GM12878 (cell line): ENCODE measurements at regions not wholly inside any gene's neighbourhood (a gene's known extent, or its start where the extent isn't known, plus 50 kb on each side); places are given as distances from the start of the nearest gene placed in this dataset.

Experiments used
- ATAC-seq: fragments of 200-7000 bp; cut with Tn5 transposase; 3 replicates; pipeline ENCODE4 v1.9.1; 2020; ENCODE audit warnings: mild to moderate bottlenecking, moderate library complexity
- BruUV-seq: library from RNA; stranded (reverse); fragments of 400-500 nt; replicated peaks from 2 replicates; lab custom pipeline; 2021; lab: Mats Ljungman, UMichigan
- CTCF ChIA-PET: fragments of 300-600 bp; sonication (Branson Sonifier 250); formaldehyde crosslinking; extraction: SDS; loops from one replicate; lab custom pipeline; 2021; ENCODE audit warnings: inconsistent platforms; lab: Yijun Ruan, JAX
- POLR2A ChIA-PET: fragments of 350-600 bp; formaldehyde crosslinking; extraction: SDS; loops from one replicate; lab custom pipeline; 2021; ENCODE audit warnings: inconsistent platforms; lab: Charles Lee
- RAD21 ChIA-PET: fragments of 300-600 bp; sonication (Branson Sonifier 250); formaldehyde crosslinking; loops from one replicate; lab custom pipeline; 2023; ENCODE audit warnings: antibody characterized with exemption; ENCODE audit not compliant: unreplicated experiment; lab: Charles Lee
- SMC1A ChIA-PET: fragments of 300-600 bp; sonication (Branson Sonifier 250); formaldehyde crosslinking; loops from one replicate; lab custom pipeline; 2023; ENCODE audit not compliant: unreplicated experiment, uncharacterized antibody; lab: Charles Lee
- DNase-seq: peaks from one replicate; pipeline ENCODE4 v3.0.0-alpha.2; 2011; ENCODE audit warnings: low read depth, low spot score
- FAIRE-seq: peaks from 3 replicates; lab custom pipeline; 2011; peaks lifted over from hg19 to GRCh38; lab: Jason Lieb, UNC
- H2AFZ ChIP-seq: 2 replicates; pipeline ENCODE4 v1.6.0; 2011; ENCODE audit warnings: low read depth, low read length, control low read depth; ENCODE audit not compliant: control insufficient read depth
- H3K27ac ChIP-seq: 2 replicates; pipeline ENCODE4 v1.5.1; 2011; ENCODE audit warnings: control low read depth; ENCODE audit not compliant: control insufficient read depth, insufficient read depth
- H3K27me3 ChIP-seq, 2 experiments: replicated peaks in 1 of 2; 2 replicates each; pipeline versions ENCODE4 v1.6.0 to v1.6.1; 2011; ENCODE audit warnings: low read length in 1 of 2; ENCODE audit not compliant: control insufficient read depth in 2 of 2, insufficient read depth in 2 of 2
- H3K36me3 ChIP-seq, 2 experiments: 2 replicates each; pipeline ENCODE4 v1.5.1; 2011; ENCODE audit warnings: low read length in 1 of 2; ENCODE audit not compliant: control insufficient read depth in 2 of 2, insufficient read depth in 2 of 2
- H3K4me1 ChIP-seq: 2 replicates; pipeline ENCODE4 v1.6.1; 2011; ENCODE audit warnings: mild to moderate bottlenecking, low read length, moderate library complexity, mixed read lengths; ENCODE audit not compliant: control insufficient read depth, insufficient read depth
- H3K4me2 ChIP-seq: 2 replicates; pipeline ENCODE4 v1.6.0; 2011; ENCODE audit warnings: control low read depth; ENCODE audit not compliant: control insufficient read depth, insufficient read depth
- H3K4me3 ChIP-seq: fragments of 200-600 bp; sonication (generic); 2 replicates; pipeline ENCODE4 v1.5.1; 2016
- H3K79me2 ChIP-seq: 2 replicates; pipeline ENCODE4 v1.6.0; 2011; ENCODE audit warnings: low read length; ENCODE audit not compliant: control insufficient read depth, insufficient read depth
- H3K9ac ChIP-seq: 2 replicates; pipeline ENCODE4 v1.8.0; 2011; ENCODE audit warnings: low read length, control low read depth, mixed read lengths; ENCODE audit not compliant: control insufficient read depth, insufficient read depth
- H3K9me3 ChIP-seq: replicated peaks from 3 replicates; pipeline ENCODE4 v1.5.1; 2011; ENCODE audit warnings: mild to moderate bottlenecking, low read length; ENCODE audit not compliant: control insufficient read depth, insufficient read depth
- H4K20me1 ChIP-seq: 2 replicates; pipeline ENCODE4 v1.6.0; 2011; ENCODE audit not compliant: control insufficient read depth, insufficient read depth
- EP300 ChIP-seq, 2 experiments: fragments of 150-350 bp in 1 of 2; IDR thresholded peaks; 2 replicates each; pipeline ENCODE4 v1.6.1; 2011 to 2012; ENCODE audit warnings: low read depth in 2 of 2, low read length in 2 of 2, borderline replicate concordance in 1 of 2, improper control_type of control experiment in 1 of 2, inconsistent platforms in 1 of 2; ENCODE audit not compliant: control insufficient read depth in 1 of 2
- JUND ChIP-seq: IDR thresholded peaks from 2 replicates; pipeline ENCODE4 v1.6.1; 2012; ENCODE audit warnings: low read depth, mild to moderate bottlenecking, low read length, improper control_type of control experiment, moderate library complexity
- NFIC ChIP-seq: IDR thresholded peaks from 2 replicates; pipeline ENCODE4 v1.6.1; 2012; ENCODE audit warnings: low read depth, mild to moderate bottlenecking, inconsistent platforms, low read length, moderate library complexity
- PRDM15 ChIP-seq: fragments of 450-650 bp; formaldehyde crosslinking; IDR thresholded peaks from 2 replicates; pipeline ENCODE4 v1.4.0; 2020; ENCODE audit warnings: mild to moderate bottlenecking, moderate library complexity
- REST ChIP-seq: IDR thresholded peaks from 2 replicates; pipeline ENCODE4 v1.6.1; 2012; ENCODE audit warnings: mild to moderate bottlenecking, low read depth, low read length
- SMAD1 ChIP-seq: fragments of 450-650 bp; IDR thresholded peaks from 2 replicates; pipeline ENCODE4 v1.6.1; 2018; ENCODE audit warnings: mild to moderate bottlenecking, low read depth; ENCODE audit not compliant: partially characterized antibody
- SMARCA5 ChIP-seq: fragments of 450-650 bp; IDR thresholded peaks from 2 replicates; pipeline ENCODE4 v1.6.1; 2017; ENCODE audit warnings: mild to moderate bottlenecking
- ZNF207 ChIP-seq: fragments of 450-650 bp; IDR thresholded peaks from 2 replicates; pipeline ENCODE4 v1.6.1; 2014; ENCODE audit warnings: antibody characterized with exemption, mild to moderate bottlenecking, borderline replicate concordance
- WGBS: methylation state at CpG from one replicate; pipeline ENCODE4 v1.1.6; 2016; ENCODE audit warnings: low lambda C conversion rate; ENCODE audit not compliant: insufficient replicate concordance, insufficient coverage; ENCODE audit errors: missing lambda C conversion rate; 5-methylcytosine and 5-hydroxymethylcytosine counted together
- in situ Hi-C: fragments of 300-500 bp; cut with MboI; formaldehyde crosslinking; loops from 9 replicates; pipeline ENCODE4 v1.14.3; 2018; ENCODE audit warnings: mixed read lengths
- intact Hi-C: fragments of 100-400 bp; cut with micrococcal nuclease; formaldehyde crosslinking; loops from one replicate; pipeline ENCODE4 v1.14.2; 2022; ENCODE audit not compliant: unreplicated experiment
- TF ChIP-seq, protein P1 (sequence below): IDR thresholded peaks from 2 replicates; pipeline ENCODE4 v1.6.1; 2011; ENCODE audit warnings: borderline replicate concordance, low read depth, mild to moderate bottlenecking, moderate library complexity, low read length; ENCODE audit not compliant: insufficient read depth, poor library complexity, severe bottlenecking
- TF ChIP-seq, protein P2 (sequence below): fragments of 450-650 bp; IDR thresholded peaks from 2 replicates; pipeline ENCODE4 v1.6.1; 2017; ENCODE audit warnings: antibody characterized with exemption, mild to moderate bottlenecking, moderate library complexity

GRCh38 chr2:66301767-66302140 lies 133.2 kb upstream of the MEIS1 start:
- intact Hi-C loops, result no loop called here
- POLR2A ChIA-PET, result interaction anchor here (0.5 kb wide), 1 partner anchor 295 kb away, joined by 3 read pairs; no protein-coding TSS in a partner anchor
- H3K4me2 ChIP-seq, result no peak overlapping the region
- RAD21 ChIA-PET, result no interaction called here
- no peak overlapping the region for H3K27ac ChIP-seq
- H3K9ac ChIP-seq, result no peak overlapping the region
- no peak overlapping the region for H2AFZ ChIP-seq
- DNase-seq, result no peak
- no TSS peak for BruUV-seq
- ATAC-seq, result no peak
- H3K4me1 ChIP-seq, result no peaks in the 10 kb centered on the region
- WGBS, result 47% methylated on average over 9 of the region's 9 CpGs
- H3K27me3 ChIP-seq, result no peaks in the 10 kb centered on the region; a peak in 1 of 4 replicates
- CTCF ChIA-PET, result no interaction called here
- H3K9me3 ChIP-seq, result no peaks in the 10 kb centered on the region
- no peak overlapping the region for H3K4me3 ChIP-seq
- SMC1A ChIA-PET, result no interaction called here
- no peaks in the 10 kb centered on the region for H3K79me2 ChIP-seq
- in situ Hi-C loops, result no loop called here
- no peaks in the 10 kb centered on the region for H4K20me1 ChIP-seq
- H3K36me3 ChIP-seq, result no peaks in the 10 kb centered on the region
- FAIRE-seq, result no peak
- no peak for TF ChIP-seq PRDM15 (CRISPR knock-in tag)
- TF ChIP-seq, protein P1, sequence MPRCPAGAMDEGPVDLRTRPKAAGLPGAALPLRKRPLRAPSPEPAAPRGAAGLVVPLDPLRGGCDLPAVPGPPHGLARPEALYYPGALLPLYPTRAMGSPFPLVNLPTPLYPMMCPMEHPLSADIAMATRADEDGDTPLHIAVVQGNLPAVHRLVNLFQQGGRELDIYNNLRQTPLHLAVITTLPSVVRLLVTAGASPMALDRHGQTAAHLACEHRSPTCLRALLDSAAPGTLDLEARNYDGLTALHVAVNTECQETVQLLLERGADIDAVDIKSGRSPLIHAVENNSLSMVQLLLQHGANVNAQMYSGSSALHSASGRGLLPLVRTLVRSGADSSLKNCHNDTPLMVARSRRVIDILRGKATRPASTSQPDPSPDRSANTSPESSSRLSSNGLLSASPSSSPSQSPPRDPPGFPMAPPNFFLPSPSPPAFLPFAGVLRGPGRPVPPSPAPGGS, result no peak
- TF ChIP-seq SMARCA5, result no peak
- TF ChIP-seq NFIC, result no peak
- no peak for TF ChIP-seq EP300 (IDR thresholded peaks at IDR 0.05; ENCODE audit: borderline replicate concordance in 1 of 2, control insufficient read depth in 1 of 2, low read depth in 2 of 2, low read length in 2 of 2)
- TF ChIP-seq, protein P2, sequence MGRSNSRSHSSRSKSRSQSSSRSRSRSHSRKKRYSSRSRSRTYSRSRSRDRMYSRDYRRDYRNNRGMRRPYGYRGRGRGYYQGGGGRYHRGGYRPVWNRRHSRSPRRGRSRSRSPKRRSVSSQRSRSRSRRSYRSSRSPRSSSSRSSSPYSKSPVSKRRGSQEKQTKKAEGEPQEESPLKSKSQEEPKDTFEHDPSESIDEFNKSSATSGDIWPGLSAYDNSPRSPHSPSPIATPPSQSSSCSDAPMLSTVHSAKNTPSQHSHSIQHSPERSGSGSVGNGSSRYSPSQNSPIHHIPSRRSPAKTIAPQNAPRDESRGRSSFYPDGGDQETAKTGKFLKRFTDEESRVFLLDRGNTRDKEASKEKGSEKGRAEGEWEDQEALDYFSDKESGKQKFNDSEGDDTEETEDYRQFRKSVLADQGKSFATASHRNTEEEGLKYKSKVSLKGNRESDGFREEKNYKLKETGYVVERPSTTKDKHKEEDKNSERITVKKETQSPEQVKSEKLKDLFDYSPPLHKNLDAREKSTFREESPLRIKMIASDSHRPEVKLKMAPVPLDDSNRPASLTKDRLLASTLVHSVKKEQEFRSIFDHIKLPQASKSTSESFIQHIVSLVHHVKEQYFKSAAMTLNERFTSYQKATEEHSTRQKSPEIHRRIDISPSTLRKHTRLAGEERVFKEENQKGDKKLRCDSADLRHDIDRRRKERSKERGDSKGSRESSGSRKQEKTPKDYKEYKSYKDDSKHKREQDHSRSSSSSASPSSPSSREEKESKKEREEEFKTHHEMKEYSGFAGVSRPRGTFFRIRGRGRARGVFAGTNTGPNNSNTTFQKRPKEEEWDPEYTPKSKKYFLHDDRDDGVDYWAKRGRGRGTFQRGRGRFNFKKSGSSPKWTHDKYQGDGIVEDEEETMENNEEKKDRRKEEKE, result no peak
- TF ChIP-seq REST, result no peak
- no peak for TF ChIP-seq JUND
- TF ChIP-seq SMAD1, result no peak
- no peak for TF ChIP-seq ZNF207
